ENCODE measurements at regions not wholly inside any gene's neighbourhood (a gene's known extent, or its start where the extent isn't known, plus 50 kb on each side); places are given as distances from the start of the nearest gene placed in this dataset.
A peak's percentile ranks its signal among the peaks of the same experiment; 100 is the strongest.

DNA sequence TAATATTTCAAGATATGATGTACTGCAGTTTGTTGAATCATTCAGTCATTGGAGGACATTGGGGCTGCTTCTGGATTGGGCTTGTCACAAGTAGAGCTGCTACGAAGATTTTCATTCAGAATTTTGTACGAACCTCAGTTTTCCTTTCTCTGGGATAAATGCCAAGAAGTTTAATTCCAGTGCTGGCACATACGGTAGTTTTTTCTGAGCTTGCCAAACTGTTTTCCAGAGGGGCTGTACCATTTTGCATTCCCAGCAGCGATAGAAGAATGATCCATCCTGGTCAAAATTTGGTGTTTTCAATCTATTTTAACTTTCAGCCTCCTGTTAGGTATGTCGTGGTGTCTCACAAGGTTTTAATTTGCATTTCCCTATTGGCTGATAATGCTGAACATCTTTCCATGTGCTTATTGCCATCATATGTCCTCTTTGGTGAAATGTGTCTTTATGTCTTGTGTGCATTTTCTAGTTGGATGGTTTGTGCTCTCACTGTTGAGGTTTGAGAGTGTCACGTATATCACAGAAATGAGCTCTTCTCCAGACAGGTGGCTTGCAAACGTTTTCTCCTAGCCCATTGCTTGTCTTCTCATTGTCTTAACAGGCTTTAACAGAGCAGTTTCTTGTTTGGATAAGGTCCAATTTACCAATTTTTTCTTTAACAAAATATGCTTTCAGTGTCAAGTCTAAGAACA lies 612.6 kb downstream of the GALR1 start:
- DNase-seq: no peak

DNA sequence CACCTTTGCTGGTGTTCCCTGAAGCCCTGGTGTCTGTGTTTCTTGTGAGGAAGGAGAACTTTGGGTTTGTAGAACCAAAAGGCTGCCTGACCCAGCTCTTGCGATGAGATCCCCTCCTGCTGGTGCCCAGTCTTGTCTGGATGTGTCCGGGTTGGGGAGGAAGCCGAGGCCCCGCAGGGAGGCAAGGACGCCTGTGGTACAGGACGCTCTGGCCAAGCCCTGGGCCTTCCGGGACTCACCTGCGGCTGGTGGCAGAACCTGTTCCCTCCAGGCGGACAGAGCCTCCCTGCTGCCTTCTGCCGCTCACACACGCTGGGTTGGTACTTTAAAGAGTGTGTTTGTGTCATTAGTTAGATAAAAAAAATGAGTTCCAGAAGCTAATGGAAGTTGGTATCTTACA lies 616.2 kb downstream of the GALR1 start:
- no peak for DNase-seq

- no peak for DNase-seq
Measured at GRCh38 chr18:77866351-77866750, 616.7 kb downstream of the GALR1 start.

DNA sequence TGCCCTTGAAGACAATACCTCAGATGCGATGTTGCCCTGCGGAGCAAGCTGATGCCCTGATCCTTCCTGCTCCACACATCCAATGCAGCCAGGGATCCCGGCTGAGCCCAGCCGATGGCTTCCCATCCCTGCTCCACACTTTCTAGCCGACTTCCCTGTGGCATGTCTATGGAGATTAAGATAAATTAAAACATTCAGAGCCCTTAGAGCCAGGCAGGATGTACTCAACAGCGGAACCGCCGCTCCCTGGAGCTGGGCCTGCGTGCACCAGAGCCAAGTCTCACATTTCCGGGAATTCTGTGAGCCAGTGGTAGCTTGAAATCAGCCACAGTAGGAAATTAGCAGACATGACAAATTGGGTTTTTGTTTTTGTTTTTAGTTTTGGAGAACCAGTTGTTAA lies 620.6 kb downstream of the GALR1 start:
- no peak for DNase-seq

GRCh38 chr18:77870894-77871293 lies 621.2 kb downstream of the GALR1 start:
- DNase-seq: no peak

DNA sequence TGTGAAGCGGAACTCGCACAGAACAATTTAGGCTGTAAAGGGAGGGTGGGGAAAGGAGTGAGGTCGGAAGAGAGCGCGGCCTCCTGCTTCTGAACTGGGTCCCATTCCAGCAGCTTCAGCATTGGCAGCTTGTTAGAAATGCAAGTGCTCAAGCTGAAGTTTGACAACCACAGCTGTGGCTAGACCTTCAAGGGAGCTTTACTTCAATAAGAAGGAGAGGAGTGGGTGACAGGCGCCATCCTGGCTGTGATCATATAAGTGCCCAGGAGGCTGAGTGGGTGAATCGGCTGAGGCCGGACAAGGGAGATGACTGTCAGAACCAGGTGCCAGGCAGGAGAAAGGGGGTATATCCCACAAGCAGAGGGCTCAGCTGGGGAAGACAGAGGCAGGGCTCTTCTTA lies 622.5 kb downstream of the GALR1 start:
- DNase-seq: no peak

DNA sequence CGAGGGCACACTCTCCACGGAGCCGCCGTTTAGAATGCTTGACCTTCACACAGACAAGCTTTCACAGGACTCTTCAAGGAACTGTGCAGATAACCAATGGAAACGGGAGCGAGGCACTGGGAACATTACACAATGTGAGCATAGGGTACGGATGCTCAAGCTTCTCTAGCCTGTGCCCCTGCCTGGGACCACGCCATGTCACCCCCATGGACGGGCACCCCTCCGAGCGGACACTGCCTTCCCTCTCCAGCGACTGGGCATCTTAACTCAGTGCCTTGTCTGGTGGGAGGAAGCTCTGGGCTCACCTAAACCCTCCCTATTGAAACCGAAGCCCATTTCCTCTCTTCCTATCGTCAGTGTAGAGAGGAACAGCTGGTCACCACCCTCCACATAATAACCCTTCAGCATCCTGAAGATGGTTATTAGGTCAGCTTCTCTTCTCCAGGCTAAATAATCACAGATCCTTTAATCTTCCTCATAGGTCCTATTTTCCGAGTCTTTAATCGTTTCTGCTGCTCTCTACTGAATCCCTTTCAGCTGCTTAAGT lies 626.7 kb downstream of the GALR1 start:
- no peak for DNase-seq

DNA sequence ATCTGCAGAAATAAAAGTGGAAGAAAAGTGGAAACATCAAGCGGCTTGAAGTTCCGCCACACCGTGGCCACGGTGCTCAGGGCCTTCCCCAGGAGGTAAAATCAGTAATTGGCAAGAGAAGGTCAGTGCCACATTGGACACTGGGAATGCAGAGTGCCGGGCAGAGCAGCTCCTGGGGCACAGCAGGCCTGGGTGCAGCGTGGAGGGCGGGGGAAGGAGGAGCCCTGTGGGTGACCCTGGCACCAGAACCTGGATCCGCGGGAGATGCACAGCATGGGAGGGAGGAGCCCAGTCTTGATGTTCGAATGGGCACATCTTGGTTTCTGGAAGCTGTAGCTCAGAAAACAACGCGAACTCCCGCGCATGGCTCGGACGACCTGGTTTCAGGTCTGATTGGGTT lies 630.2 kb downstream of the GALR1 start:
- no peak for DNase-seq

- no peak for DNase-seq
Measured at GRCh38 chr18:77884454-77884853, 634.8 kb downstream of the GALR1 start.

GRCh38 chr18:77894060-77894459 lies 644.4 kb downstream of the GALR1 start:
- no peak for DNase-seq

- DNase-seq: no peak
Measured at GRCh38 chr18:77895250-77895649, 645.6 kb downstream of the GALR1 start.

DNA sequence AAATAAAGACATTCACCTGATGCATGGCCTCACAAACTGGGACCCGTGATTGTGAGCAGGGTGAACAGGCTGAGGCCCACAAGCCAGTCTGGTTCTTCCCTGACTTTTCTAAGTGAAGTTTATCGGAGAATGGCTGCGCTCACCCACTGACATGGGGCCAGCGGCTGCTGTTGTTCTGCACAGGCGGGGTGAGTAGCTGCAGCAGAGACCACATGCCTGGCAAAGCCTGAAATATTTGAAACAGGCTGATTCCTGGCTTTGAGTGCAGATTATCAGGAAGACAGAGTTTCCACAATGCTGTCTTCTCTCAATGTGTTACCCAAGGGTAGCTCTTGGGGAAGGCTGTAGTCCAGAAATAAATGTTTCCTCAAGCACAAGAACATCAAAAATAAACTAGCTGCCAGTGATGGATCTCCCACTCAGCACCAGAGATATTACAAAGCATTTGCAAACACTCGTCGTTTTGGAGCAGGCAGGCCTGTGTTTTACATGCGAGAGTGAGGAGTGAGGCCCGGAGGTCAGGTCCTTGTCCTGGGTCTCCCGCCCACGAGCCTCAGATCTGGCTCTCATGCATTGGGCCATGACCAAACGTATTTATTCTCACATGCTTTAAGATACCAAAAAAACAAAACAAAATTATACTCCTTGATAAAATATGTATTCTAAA lies 647.1 kb downstream of the GALR1 start:
- DNase-seq: no peak

GRCh38 chr18:77897606-77898005 lies 648.0 kb downstream of the GALR1 start:
- DNase-seq: no peak

DNA sequence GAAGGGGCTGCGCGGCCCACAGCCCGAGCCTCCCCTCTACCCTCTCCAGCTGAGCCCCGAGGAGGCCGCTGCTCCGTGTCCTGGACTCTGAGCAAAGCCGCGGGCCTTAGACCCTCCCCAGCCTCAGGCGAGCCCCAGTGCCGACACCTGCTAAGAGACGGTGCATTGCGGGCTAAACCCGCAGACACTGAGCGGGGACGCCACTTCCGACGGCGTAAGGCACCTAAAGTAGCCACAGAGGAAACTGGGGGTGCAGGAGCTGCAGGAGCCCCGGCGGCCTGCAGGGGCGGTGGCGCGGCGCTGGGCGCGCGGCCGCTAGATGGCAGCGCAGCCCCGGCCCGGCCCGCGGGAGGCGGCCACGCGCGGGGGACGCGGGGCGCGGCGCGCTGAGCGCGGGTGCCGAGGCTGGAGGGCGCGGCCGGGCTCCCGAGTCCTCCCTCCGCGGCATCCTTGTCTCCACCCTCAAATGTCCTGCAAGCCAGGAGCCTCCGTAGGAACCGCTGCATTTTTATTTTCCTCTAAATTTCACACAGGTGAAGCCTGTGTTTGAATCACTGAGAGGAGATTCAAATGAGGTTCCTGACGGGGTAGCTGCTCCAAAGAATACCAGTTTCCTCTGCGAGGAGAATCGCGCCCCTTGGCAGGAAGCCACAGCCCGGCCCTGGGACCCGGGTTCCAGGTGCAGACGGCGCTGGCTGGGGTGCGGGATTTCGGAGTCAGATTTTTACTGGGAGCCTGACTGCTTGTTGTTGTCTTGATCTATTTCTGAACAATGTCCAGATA lies 650.5 kb downstream of the GALR1 start:
- DNase-seq: peak; percentile 39

- DNase-seq: no peak
Measured at GRCh38 chr18:77905011-77905410, 655.4 kb downstream of the GALR1 start.

DNA sequence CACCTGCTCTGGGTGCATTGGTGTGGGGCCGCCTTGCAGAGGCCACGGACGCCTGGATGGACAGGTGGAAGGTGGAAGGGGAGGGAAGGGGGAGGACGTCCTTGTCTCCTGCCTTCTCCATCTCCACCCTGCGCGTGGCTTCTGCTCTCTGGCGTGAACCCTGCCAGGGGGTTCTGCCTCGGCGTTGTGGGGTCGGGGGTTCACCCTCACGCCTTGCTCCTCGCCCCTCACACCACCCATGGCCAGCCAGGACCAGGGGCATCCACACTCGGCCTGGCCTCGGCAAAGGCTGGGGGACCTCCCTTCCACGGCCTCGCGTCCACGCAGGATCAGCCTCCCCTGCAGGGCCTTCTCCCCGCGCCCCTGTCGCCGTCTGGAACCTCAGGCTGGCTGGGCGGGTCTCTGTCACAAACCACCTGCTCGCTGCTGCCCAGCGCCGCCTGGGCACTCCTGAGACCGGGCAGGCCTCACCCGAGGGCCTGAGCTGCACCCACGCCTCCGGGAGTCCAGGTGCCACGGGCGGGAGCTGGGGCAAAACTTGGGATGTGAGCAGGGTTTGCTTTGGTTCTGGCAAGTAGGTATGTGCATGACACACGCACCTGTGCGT lies 655.9 kb downstream of the GALR1 start:
- DNase-seq: no peak

DNA sequence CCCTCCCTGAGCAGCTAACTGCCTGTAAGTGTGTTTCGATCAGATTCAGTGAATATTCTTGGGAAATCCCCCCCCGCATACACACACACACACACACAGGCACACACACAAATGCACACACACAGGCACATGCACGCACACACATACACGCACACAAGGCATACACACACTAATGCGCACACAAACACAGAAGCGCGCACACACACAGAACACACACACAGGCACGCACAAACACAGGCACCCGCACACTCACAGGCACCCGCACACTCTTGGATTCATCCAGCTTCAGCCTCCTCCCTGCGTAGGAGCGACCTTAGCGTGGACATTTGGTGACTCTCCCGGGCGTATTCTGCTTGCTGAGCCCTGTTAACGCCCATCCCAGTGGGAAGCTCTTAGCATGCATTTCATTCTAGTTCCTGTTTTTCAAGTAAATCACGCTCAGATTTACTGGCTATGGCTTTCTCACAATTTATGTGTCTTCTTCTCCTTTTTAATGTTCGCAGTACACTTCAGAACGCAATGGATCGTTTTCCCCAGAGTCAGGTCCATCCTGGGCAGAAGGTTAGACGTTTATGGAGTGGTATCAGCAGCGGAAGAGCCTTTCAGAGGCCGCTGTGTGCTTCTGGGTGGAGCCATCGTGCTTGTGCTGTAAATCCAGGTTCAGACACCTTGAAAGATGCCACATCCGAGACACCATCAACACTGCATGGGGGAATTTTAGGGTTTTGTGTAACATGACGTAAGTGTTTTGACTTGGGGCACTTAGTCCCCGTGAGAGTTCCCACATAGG lies 656.6 kb downstream of the GALR1 start:
- no peak for DNase-seq

GRCh38 chr18:77910347-77910746 lies 660.7 kb downstream of the GALR1 start:
- no peak for DNase-seq

- DNase-seq: no peak
Measured at GRCh38 chr18:77911971-77912605, 662.4 kb downstream of the GALR1 start.

- no peak for DNase-seq
Measured at GRCh38 chr18:77918730-77919129, 669.1 kb downstream of the GALR1 start.

DNA sequence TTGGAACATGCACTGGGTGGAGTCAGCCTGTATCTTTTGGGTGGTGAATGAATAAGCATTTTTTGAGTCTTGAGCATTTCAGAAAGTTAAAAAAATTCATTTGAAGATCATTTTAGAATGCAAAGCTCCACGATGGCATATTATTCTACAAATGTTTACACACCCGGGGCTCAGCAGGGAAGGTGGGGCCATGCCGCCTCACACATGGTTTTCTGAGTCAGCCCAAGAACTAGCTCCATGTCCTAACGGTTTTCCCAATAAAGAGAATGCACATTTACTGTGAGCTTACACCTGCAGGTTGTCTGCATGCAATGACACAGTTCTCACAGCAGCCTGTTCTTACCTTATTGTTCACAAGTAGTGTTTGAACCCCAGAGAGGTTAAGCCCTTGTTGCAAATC lies 670.3 kb downstream of the GALR1 start:
- no peak for DNase-seq

GRCh38 chr18:77935342-77935741 lies 685.7 kb downstream of the GALR1 start:
- DNase-seq: no peak
